Gastrocnemius medialis (tissue), 4 donors: ENCODE measurements at regions not wholly inside any gene's neighbourhood (a gene's known extent, or its start where the extent isn't known, plus 50 kb on each side); places are given as distances from the start of the nearest gene placed in this dataset.

Experiments used
- CTCF ChIP-seq, 5 experiments: fragments of 450-650 bp in 3 of 5; fragments of 200-600 bp in 2 of 5; sonication (generic) in 2 of 5; IDR thresholded peaks in 4 of 5; conservative IDR thresholded peaks in 1 of 5; 1 replicate in 4 of 5; 2 replicates in 1 of 5; pipeline ENCODE4 v1.5.1; 2016 to 2019; ENCODE audit warnings: antibody characterized with exemption in 5 of 5, mild to moderate bottlenecking in 3 of 5, moderate library complexity in 3 of 5
- POLR2A ChIP-seq, 2 donors: fragments of 450-650 bp; IDR thresholded peaks; one replicate each; pipeline ENCODE4 v1.6.1; 2017; ENCODE audit warnings: antibody characterized with exemption in 2 of 2, mild to moderate bottlenecking in 2 of 2, moderate library complexity in 2 of 2

DNA sequence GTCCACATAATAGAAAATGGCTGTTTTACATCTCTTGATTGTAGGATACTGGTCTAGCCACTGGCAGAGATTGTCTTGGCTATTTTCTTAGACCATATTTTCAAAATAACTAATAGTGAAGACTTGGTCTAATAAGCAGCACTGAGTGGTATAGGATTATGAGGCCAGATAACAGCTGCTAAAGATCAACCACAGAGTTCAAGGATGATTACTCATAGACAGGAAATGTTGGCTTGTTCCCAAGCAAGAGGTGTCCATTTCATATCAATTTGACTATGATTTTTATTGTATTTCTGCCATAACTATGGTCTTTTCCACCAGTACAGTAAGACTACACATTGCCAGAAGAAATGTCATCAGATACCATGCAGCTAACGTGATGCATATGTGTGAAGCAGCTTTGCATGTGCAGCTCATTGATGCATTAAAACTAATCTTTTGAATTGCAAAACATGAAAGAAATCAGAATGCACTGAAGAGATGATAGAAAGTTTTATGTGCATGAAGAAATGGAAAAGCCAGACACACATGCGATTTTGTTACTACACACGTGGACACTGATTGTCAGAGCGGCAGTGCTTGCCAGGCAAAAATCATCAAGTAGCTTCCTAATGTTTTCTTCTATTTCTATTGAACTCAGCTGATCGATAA, 693.3 kb downstream of the CDH11 start:
- no peak for TF ChIP-seq CTCF (IDR thresholded peaks at IDR 0.05 in 4 of 5, conservative IDR thresholded peaks at IDR 0.05 in 1 of 5)
- no peak for TF ChIP-seq POLR2A (IDR thresholded peaks at IDR 0.05)
